ENCODE measurements at regions not wholly inside any gene's neighbourhood (a gene's known extent, or its start where the extent isn't known, plus 50 kb on each side); places are given as distances from the start of the nearest gene placed in this dataset.

- no peak overlapping the region for H3K27ac ChIP-seq
- no peak for DNase-seq (ENCODE audit: low spot score)
- TF ChIP-seq CTCF (IDR thresholded peaks at IDR 0.05): no peak
- no peak overlapping the region for H3K4me3 ChIP-seq
Measured at GRCh38 chr3:29215948-29216347, 64.9 kb upstream of the RBMS3 start.

DNA sequence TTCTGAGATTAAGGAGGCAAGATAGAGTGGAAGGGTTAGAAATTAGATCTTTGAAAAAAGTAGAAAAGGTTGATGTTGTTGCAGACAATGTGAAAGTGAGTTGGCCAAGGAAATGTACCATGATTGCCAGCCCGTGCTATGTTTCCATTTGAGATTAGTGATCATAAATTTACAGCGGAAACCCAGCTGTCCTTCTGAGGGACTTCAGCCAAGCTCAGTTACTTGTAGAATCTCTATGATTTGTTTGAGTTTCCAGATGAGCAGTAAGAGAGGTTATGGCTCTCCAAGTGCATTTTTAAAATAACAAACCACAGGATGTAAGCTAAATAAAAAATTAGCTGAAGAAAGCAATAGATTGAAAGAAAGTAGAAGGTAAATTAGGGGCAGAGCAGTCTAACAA lies 54.2 kb upstream of the RBMS3 start:
- TF ChIP-seq CTCF (IDR thresholded peaks at IDR 0.05): no peak
- no peak overlapping the region for H3K27ac ChIP-seq
- DNase-seq (ENCODE audit: low spot score): no peak
- no peak overlapping the region for H3K4me3 ChIP-seq

GRCh38 chr3:29227307-29227706 lies 53.6 kb upstream of the RBMS3 start:
- H3K27ac ChIP-seq: no peak overlapping the region
- no peak overlapping the region for H3K4me3 ChIP-seq
- no peak for DNase-seq (ENCODE audit: low spot score)
- TF ChIP-seq CTCF (IDR thresholded peaks at IDR 0.05): no peak

Data from coronary artery (tissue), 2 donors.